NAMALWA (cell line): ENCODE measurements at regions not wholly inside any gene's neighbourhood (a gene's known extent, or its start where the extent isn't known, plus 50 kb on each side); places are given as distances from the start of the nearest gene placed in this dataset.

Experiments
- DNase-seq: peaks from one replicate; pipeline ENCODE4 v3.0.0-alpha.2; 2015; ENCODE audit warnings: low spot score

DNA sequence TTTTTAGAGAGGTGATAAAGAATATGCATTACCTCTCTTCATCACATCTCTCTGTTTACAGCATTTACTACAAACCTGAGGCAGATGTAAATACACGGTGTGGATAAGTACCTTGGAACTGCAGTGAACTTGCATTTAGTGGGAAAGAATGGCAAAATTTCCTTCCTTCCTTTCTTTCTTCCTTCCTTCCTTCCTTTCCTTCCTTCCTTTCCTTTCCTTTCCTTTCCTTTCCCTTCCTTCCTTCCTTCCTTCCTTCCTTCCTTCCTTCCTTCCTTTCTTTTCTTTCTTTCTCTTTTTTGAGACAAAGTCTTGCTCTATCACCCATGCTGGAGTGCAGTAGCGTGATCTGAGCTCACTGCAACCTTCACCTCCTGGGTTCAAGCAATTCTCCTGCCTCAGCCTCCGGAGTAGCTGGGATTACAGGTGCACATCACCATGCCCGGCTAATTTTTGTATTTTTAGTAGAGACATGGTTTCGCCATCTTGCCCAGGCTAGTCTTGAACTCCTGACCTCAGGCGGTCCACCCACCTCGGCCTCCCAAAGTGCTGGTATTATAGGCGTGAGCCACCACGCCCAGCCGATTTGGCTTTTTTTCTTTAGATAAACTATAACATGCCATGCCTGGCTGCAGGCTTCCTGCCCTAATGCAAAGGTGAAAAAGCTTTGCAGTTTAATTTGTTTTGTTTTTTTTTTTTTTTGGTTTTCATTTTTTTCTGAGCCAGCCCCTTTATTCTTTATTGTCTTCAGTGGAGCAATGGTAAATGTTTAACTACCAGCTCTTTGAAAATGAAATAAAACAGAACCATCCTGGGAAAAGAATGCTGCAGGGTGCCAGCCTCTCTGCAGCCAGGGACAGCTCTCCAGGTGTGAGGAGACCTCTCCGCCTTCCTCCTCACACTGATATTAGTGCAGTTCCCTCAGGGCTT lies 64.2 kb upstream of the NEDD9 start:
- no peak for DNase-seq

DNA sequence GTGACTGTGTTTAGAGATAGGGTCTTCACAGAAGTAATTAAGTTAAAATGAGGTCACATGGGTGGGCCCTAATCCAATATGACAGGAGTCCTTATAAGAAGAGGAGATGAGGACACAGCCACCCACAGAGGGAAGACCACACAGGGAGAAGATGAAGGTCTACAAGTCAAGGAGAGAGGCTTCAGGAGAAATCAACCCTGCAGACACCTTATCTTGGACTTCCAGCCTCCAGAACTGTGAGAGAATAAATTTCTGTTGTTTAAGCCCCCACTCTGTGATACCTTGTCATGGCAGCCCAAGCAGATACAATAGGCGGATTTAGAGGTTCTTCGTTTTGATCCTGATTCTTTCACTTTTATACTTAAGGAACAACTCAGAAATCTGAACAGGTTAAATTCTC lies 63.5 kb upstream of the NEDD9 start:
- DNase-seq = no peak

DNA sequence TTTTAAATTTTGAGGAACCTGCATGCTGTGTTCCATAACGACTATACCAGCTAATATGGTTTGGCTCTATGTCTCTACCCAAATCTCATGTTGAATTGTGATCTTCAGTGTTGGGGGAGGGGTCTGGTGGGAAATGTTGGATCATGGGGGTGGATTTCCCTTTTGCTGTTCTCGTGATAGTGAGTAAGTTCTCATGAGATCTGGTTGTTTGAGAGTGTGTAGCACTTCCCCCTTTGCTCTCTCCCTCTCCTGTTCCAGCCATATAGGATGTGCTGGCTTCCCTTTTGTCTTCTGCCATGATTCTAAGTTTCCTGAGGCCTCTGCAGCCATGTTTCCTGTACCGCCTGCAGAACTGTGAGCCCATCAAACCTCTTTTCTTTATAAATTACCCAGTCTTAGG lies 61.8 kb upstream of the NEDD9 start:
- DNase-seq = no peak

DNA sequence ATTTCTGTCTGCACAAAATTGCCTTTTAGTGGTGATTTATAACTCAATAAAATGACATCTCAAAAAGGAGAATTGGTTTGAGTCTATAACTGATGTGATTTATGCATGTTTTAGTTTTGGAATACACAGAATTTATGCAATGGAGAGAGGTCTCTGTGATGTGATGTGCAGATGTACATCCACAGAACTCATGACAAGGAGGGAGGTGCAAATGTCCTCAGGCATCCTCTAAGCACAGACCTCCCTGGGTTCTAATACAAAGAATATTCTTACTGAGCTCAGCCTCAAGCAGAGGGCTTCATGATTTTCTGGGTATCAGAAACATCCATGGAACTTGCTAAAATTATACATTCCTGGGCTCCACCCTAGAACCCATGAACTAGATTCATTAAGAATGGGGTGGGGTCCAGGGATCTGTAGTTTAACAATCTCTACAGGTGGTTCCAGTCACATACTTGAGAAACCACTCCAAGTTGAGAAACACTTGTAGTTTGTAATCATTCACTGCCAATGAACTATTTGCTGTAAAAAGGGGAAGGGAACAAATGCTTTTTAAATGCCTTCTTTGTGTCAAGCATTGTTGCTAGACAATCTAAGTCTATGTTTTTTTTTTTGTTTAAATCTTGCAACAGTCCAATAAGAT lies 60.2 kb upstream of the NEDD9 start:
- DNase-seq = no peak

DNA sequence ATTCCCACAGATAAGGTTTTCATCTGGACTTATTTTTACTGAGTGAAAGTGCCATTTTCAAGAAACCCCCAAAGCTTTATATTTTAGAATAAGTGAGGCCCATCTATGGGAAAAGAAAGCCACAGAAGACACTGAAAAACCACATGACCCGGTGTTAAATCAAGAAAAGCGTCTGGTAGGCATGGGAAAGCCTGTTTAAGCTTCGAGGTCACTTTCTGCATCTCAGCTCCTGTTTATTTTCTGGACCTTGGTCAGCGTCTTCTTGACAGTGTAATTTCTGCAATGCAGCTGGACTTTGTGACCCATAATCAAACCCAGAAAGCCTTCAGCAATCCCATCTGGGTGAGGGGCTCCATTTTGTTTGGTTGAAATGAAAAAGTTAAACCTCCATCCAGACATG lies 59.6 kb upstream of the NEDD9 start:
- DNase-seq = no peak

DNA sequence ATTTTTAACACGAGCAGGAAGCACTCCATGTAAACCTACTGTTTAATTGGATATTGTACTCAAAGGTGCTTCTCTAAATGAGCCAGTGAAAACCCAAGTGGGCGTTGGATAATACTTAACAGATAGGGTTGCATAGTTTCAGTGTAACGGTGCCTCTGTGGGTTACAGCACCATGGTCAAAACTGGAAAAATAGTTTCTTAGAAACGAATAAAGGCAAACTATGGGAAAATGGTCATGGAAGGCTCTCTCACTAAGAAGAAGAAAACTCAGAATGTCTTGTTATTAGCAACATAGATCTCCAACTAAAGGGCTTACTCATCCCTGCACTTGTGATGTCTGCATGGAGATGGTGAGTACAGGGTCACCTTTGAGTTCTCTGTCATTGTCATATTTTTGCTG lies 59.1 kb upstream of the NEDD9 start:
- no peak for DNase-seq

DNA sequence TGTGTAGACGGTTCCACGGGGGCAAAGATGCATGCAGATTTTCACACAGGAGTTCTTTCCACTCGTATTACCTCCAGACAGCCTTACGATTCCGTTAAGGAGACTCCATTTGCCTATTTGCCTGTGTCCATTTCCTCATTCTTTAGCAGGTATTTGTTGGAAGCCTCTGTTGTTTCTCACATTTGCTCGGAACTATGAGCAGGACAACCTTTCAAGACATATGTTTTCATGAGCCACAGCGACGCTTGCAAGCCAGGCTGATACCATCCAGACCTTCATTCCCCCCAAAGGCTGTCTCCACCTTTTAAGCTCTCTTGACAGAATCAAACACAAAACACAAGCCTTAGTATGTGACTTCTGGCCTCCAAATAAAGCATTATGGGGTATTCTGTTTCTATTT lies 57.6 kb upstream of the NEDD9 start:
- no peak for DNase-seq

DNA sequence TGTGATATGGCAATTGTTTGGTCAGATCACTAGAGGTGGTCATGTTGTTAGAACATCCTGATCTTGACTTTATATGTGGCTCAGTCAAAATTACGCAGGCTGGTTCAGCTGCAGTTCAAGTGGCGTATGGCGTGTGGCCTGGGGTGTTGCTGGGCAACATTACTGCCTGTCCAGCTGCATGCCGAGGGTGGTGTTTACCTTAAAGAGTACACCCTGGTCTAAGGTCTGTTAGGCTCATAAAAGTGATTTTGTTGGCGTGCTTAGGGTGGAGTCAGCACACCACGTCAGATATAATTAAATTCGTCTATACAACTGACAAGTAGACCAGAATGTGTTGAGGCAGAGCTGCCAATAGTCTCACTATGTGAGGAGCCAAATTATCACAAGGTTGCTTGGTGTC lies 55.6 kb upstream of the NEDD9 start:
- no peak for DNase-seq

DNA sequence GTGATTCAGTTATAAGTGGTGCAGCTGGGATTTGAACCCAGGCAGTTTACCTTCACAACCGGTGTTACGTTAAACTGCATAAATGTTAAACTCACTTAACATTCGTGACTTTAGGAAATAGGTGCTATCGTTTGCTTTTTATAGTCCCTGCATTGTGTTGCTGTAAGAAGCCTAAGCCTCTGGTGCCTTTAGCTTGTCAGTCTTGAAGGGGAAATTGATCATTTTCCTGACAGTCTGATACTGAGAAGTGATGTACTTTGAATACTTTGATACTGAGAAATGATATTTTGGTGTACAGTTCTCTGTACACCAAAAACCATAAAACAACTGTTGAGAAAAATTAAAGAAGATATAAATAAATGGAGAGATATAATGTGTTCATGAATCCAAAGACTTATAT lies 52.5 kb upstream of the NEDD9 start:
- DNase-seq = no peak

DNA sequence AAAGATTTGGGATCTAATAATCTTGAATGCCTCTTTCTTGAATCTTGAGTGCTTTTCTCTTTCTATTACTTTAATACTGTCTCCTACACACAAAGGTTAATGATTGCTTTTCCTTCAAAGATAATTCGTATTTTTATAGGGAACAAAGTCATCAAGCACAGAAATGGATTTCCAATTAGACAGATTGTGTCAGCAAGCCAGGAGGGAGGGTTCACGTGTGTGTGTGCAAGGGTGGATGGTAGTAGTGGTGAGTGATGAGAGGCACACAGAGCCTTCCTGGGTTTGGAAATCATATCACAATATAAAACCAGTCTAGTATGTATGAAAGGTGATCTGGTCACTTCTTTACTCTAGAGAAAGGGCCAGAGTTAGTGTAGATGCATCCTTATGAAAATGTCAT lies 51.2 kb upstream of the NEDD9 start:
- no peak for DNase-seq

DNA sequence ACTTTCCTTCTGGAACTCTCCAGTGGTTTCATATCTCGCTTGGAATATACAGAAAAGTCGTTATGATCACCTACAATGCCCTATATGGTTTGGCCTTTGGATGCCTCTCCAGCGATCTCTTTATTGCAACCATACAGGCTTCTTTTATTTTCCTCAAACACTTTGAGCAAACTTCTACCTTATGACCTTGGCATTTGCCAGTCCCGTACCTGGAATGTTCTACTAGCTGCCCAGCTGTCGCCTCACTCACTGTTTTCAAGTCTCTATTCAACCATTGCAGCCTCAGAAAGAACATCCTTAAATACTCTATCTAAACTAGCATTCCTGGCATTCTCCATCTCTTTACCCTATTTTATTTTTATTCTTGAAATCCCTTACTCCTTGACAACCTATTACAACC lies 50.4 kb upstream of the NEDD9 start:
- no peak for DNase-seq
